IMR-90 (cell line): ENCODE measurements at regions not wholly inside any gene's neighbourhood (a gene's known extent, or its start where the extent isn't known, plus 50 kb on each side); places are given as distances from the start of the nearest gene placed in this dataset.

Experiments
- ATAC-seq: fragments of 200-7000 bp; cut with Tn5 transposase; 2 replicates; pipeline ENCODE4 v1.9.1; 2020; ENCODE audit warnings: low read depth, mild to moderate bottlenecking, moderate library complexity
- BruUV-seq: library from RNA; stranded (reverse); fragments of 400-500 nt; replicated peaks from 2 replicates; lab custom pipeline; 2021; lab: Mats Ljungman, UMichigan
- CTCF ChIA-PET: fragments of 300-600 bp; formaldehyde crosslinking; extraction: SDS; loops from one replicate; lab custom pipeline; 2021; ENCODE audit warnings: antibody characterized with exemption; lab: Yijun Ruan, JAX
- POLR2A ChIA-PET: fragments of 300-600 bp; sonication (Branson Sonifier 250); formaldehyde crosslinking; loops from one replicate; lab custom pipeline; 2022; ENCODE audit warnings: antibody characterized with exemption; ENCODE audit not compliant: unreplicated experiment; lab: Charles Lee
- DNase-seq: peaks from one replicate; pipeline ENCODE4 v3.0.0; 2013
- H2AFZ ChIP-seq: replicated peaks from 2 replicates; pipeline ENCODE3; 2013; ENCODE audit warnings: low read length, mild to moderate bottlenecking; ENCODE audit not compliant: poor library complexity
- H2AK5ac ChIP-seq: 2 replicates; pipeline ENCODE4 v1.6.1; 2013; ENCODE audit warnings: low read depth, low read length, inconsistent platforms
- H2AK9ac ChIP-seq: replicated peaks from 2 replicates; pipeline ENCODE3; 2013; ENCODE audit warnings: mild to moderate bottlenecking, low read depth, low read length, moderate library complexity; ENCODE audit not compliant: poor library complexity
- H2BK120ac ChIP-seq: 2 replicates; pipeline ENCODE4 v1.6.1; 2013; ENCODE audit warnings: low read depth, low read length, inconsistent platforms
- H2BK15ac ChIP-seq: 3 replicates; pipeline ENCODE4 v1.6.1; 2013; ENCODE audit warnings: low read depth, low read length, inconsistent platforms
- H2BK20ac ChIP-seq: 2 replicates; pipeline ENCODE4 v1.6.1; 2013; ENCODE audit warnings: low read depth, mild to moderate bottlenecking, inconsistent platforms, low read length, moderate library complexity
- H2BK5ac ChIP-seq: 2 replicates; pipeline ENCODE4 v1.6.1; 2013; ENCODE audit warnings: mild to moderate bottlenecking, low read depth, low read length, inconsistent platforms; ENCODE audit not compliant: poor library complexity, severe bottlenecking
- H3K14ac ChIP-seq: replicated peaks from 2 replicates; pipeline ENCODE4 v1.6.1; 2013; ENCODE audit warnings: low read depth, low read length, inconsistent platforms
- H3K18ac ChIP-seq: 2 replicates; pipeline ENCODE4 v1.6.1; 2013; ENCODE audit warnings: low read depth, low read length, control low read depth
- H3K23ac ChIP-seq: 2 replicates; pipeline ENCODE4 v1.6.1; 2013; ENCODE audit warnings: low read depth, low read length, inconsistent platforms
- H3K27ac ChIP-seq: 2 replicates; pipeline ENCODE4 v1.5.1; 2013; ENCODE audit warnings: mild to moderate bottlenecking, control low read depth, low read length; ENCODE audit not compliant: insufficient read depth
- H3K27me3 ChIP-seq: 2 replicates; pipeline ENCODE4 v1.6.1; 2013; ENCODE audit warnings: low read length; ENCODE audit not compliant: control insufficient read depth, insufficient read depth
- H3K36me3 ChIP-seq: 2 replicates; pipeline ENCODE4 v1.6.1; 2013; ENCODE audit warnings: low read length, mixed read lengths; ENCODE audit not compliant: control insufficient read depth, insufficient read depth
- H3K4ac ChIP-seq: 2 replicates; pipeline ENCODE4 v1.6.1; 2013; ENCODE audit warnings: low read depth, low read length, inconsistent platforms
- H3K4me1 ChIP-seq: 2 replicates; pipeline ENCODE4 v1.6.1; 2013; ENCODE audit warnings: low read length, mixed read lengths; ENCODE audit not compliant: control insufficient read depth, insufficient read depth
- H3K4me2 ChIP-seq: 2 replicates; pipeline ENCODE4 v1.6.1; 2013; ENCODE audit warnings: low read depth, mild to moderate bottlenecking, control low read depth, low read length, moderate library complexity
- H3K4me3 ChIP-seq: 2 replicates; pipeline ENCODE4 v1.5.1; 2013; ENCODE audit warnings: low read depth, mild to moderate bottlenecking, control low read depth, low read length, moderate library complexity; ENCODE audit not compliant: insufficient read depth
- H3K56ac ChIP-seq: 2 replicates; pipeline ENCODE4 v1.6.1; 2013; ENCODE audit warnings: low read length, inconsistent platforms; ENCODE audit not compliant: insufficient read depth; ENCODE audit errors: extremely low read depth
- H3K79me1 ChIP-seq, 2 experiments: 2 replicates each; pipeline ENCODE4 v1.6.1; 2013; ENCODE audit warnings: low read length in 2 of 2, inconsistent platforms in 1 of 2, low read depth in 1 of 2
- H3K9ac ChIP-seq: 2 replicates; pipeline ENCODE4 v1.6.1; 2013; ENCODE audit warnings: low read depth, low read length, control low read depth
- H3K9me1 ChIP-seq: 2 replicates; pipeline ENCODE4 v1.6.1; 2013; ENCODE audit warnings: low read length, inconsistent platforms; ENCODE audit not compliant: insufficient read depth
- H3K9me3 ChIP-seq: 2 replicates; pipeline ENCODE4 v1.6.1; 2013; ENCODE audit warnings: low read length; ENCODE audit not compliant: control insufficient read depth, insufficient read depth
- H4K20me1 ChIP-seq: 2 replicates; pipeline ENCODE4 v1.6.1; 2013; ENCODE audit warnings: low read length, inconsistent platforms; ENCODE audit not compliant: insufficient read depth
- H4K5ac ChIP-seq: 2 replicates; pipeline ENCODE4 v1.6.1; 2013; ENCODE audit warnings: mild to moderate bottlenecking, low read depth, low read length, control low read depth
- H4K8ac ChIP-seq, 2 experiments: 2 replicates each; pipeline ENCODE4 v1.6.1; 2013; ENCODE audit warnings: low read depth in 2 of 2, low read length in 2 of 2, control low read depth in 1 of 2, inconsistent platforms in 1 of 2
- H4K91ac ChIP-seq: 2 replicates; pipeline ENCODE4 v1.6.1; 2013; ENCODE audit warnings: low read depth, low read length, inconsistent platforms; ENCODE audit not compliant: insufficient read depth
- CEBPB ChIP-seq: IDR thresholded peaks from 2 replicates; pipeline ENCODE4 v1.6.1; 2012; ENCODE audit warnings: low read depth, low read length, improper control_type of control experiment
- USF2 ChIP-seq: fragments of 150-350 bp; IDR thresholded peaks from 2 replicates; pipeline ENCODE4 v1.6.1; 2017; ENCODE audit warnings: mild to moderate bottlenecking, antibody characterized with exemption, low read length, low read depth
- WGBS, 2 experiments: methylation state at CpG; one replicate each; pipeline versions ENCODE4 v1.1.5 to v1.1.7; 2013; ENCODE audit warnings: missing lambda C conversion rate in 2 of 2; ENCODE audit not compliant: insufficient read length in 1 of 2; ENCODE audit errors: extremely low coverage in 2 of 2; 5-methylcytosine and 5-hydroxymethylcytosine counted together
- dilution Hi-C: fragments of 300-500 bp; cut with HindIII; formaldehyde crosslinking; loops from one replicate; pipeline ENCODE4 v1.14.3; 2018; ENCODE audit warnings: low sequenced_read_pairs; ENCODE audit not compliant: unreplicated experiment
- in situ Hi-C: fragments of 300-500 bp; cut with MboI; formaldehyde crosslinking; loops from 3 replicates; pipeline ENCODE4 v1.14.3; 2019; ENCODE audit warnings: low sequenced_read_pairs, inconsistent platforms, mixed read lengths
- intact Hi-C: fragments of 100-400 bp; cut with micrococcal nuclease; formaldehyde crosslinking; loops from 2 replicates; pipeline ENCODE4 v1.10.0; 2022

DNA sequence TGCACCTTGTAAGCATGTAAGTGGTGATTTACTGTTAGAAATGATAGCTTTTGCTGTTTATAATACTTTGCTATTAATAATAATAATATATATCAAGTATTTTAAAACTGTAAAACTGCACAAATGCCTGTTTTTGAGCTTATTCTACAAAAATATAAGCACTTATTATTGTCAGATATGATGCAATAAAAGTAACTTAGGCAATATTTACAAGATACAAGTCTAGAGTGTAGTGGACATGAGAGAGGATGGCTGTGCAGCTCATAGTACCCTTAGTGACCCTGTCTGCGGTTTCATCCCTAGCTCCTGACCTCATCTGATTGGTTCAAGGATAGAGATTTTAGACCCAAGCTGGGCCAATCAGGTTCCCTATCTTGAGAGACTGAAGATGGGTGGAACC is 178.4 kb downstream of the MTX2 start:
- DNase-seq (no peak), ATAC-seq (no peak)
- Histone ChIP-seq H2AFZ (no peak overlapping the region), H2BK15ac (0 out of 3 replicates have a peak overlapping the region, but pooled peaks have one; percentile 5), H4K5ac (no peak overlapping the region), H3K23ac (no peak overlapping the region), H3K27me3 (no peaks in the 10 kb centered on the region), H3K79me1 (no peaks in the 10 kb centered on the region), H2AK9ac (no peak overlapping the region), H3K14ac (no peak overlapping the region), H3K27ac (no peak overlapping the region), H2BK120ac (no peak overlapping the region), H2BK5ac (no peak overlapping the region), H3K18ac (no peak overlapping the region), H3K4ac (peak overlapping the region; percentile 3; the same call in 1 of the 2 replicates), H3K4me2 (no peak overlapping the region), H3K36me3 (no peaks in the 10 kb centered on the region), H3K9me1 (peaks cover 8% of the 10 kb centered on the region; the same call in 1 of the 2 replicates), H3K9me3 (no peaks in the 10 kb centered on the region), H3K9ac (no peak overlapping the region), H2AK5ac (no peak overlapping the region), H3K56ac (no peak overlapping the region), H3K4me1 (peaks cover 5% of the 10 kb centered on the region), H4K8ac (no peak overlapping the region), H4K91ac (no peak overlapping the region), H2BK20ac (no peak overlapping the region), H3K4me3 (no peak overlapping the region), H4K20me1 (no peaks in the 10 kb centered on the region)
- TF ChIP-seq USF2 (no peak), CEBPB (peak; percentile 68)
- ChIA-PET POLR2A (no interaction called here), CTCF (interaction anchor here (0.7 to 2.0 kb wide), 3 partner anchors 28 to 308 kb away, joined by 4 to 8 read pairs (median 4); partner anchors contain the start of gene MTX2)
- WGBS, 2 experiments = no CpG with 5 or more reads among the region's 1 CpG
- in situ Hi-C loops (no loop called here), intact Hi-C loops (no loop called here), dilution Hi-C loops (no loop called here)
- BruUV-seq = no TSS peak
